GM23248 (cell line): ENCODE measurements at regions not wholly inside any gene's neighbourhood (a gene's known extent, or its start where the extent isn't known, plus 50 kb on each side); places are given as distances from the start of the nearest gene placed in this dataset.

Source experiments
- EZH2 ChIP-seq: fragments of 200-600 bp; sonication (generic); IDR thresholded peaks from 2 replicates; pipeline ENCODE4 v1.6.1; 2018; ENCODE audit warnings: antibody characterized with exemption, mild to moderate bottlenecking; ENCODE audit not compliant: insufficient read depth, poor library complexity, severe bottlenecking
- EZH2phosphoT487 ChIP-seq: fragments of 200-600 bp; sonication (generic); IDR thresholded peaks from 2 replicates; pipeline ENCODE4 v1.6.1; 2018; ENCODE audit warnings: antibody characterized with exemption, moderate library complexity, mild to moderate bottlenecking, low read depth; ENCODE audit not compliant: insufficient read depth

DNA sequence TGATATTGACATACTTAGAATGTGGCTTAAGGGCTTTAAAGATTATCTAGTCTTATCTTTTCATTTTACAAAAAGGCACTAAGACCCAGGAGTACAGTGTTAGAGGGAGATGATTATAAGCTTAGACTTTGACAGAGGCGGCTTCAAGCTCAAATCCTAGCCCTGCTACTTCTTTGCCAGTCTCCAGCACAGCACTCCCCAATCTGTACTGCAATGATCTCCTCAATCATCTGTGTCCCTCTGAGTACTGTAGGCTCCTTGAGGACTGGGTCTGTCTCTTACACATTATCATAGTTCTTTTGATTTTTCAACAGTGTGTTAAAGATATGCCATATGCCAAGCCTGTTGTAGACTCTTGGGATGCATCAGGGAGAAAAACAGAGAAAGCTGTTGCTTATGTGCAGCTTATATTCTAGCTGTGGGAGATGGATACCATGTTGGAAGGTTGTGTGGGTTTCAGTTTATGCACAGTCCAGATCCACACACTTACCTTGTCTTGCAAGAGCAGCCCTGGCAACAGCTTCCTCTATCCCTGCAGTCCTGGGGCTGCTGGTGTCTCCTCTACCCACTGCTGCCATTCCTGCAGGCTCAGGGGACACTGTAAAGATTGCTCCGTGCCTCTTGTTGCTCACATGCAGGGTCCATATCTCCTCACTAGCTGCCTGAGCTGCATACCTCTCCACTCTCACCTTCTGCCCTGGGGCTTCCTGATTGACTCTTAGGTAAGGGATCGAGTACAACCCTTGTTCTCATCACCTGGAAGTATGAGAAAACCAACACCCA is 103.9 kb upstream of the TSPAN2 start:
- TF ChIP-seq EZH2: no peak
- no peak for TF ChIP-seq EZH2phosphoT487
